Activated CD8-positive, alpha-beta T cell treated with anti-CD3 and anti-CD28 coated beads, Interleukin-2, amount 10 ng/mL, durations not matched to agents 7 days and 5 days (primary cell): ENCODE measurements at regions not wholly inside any gene's neighbourhood (a gene's known extent, or its start where the extent isn't known, plus 50 kb on each side); places are given as distances from the start of the nearest gene placed in this dataset.

Experiments
- ATAC-seq: fragments of 150-1000 bp; cut with Tn5 transposase; one replicate; pipeline ENCODE4 v1.10.0; 2021; ENCODE audit warnings: moderate library complexity
- CTCF ChIA-PET: fragments of 350-600 bp; sonication (Branson Sonifier 250); formaldehyde crosslinking; loops from one replicate; lab custom pipeline; 2021; ENCODE audit warnings: antibody characterized with exemption; lab: Charles Lee
- POLR2A ChIA-PET: fragments of 350-600 bp; sonication (Branson Sonifier 250); formaldehyde crosslinking; loops from one replicate; lab custom pipeline; 2021; ENCODE audit warnings: antibody characterized with exemption; lab: Charles Lee
- DNase-seq: peaks from one replicate; pipeline ENCODE4 v3.0.0-alpha.2; 2020
- H3K27ac Mint-ChIP-seq: one replicate; pipeline ENCODE4 v1.8.0; 2021; ENCODE audit warnings: mild to moderate bottlenecking, mixed read lengths
- H3K27me3 Mint-ChIP-seq: one replicate; pipeline ENCODE4 v1.8.0; 2021; ENCODE audit warnings: low read depth, mixed read lengths
- H3K36me3 Mint-ChIP-seq: one replicate; pipeline ENCODE4 v1.8.0; 2021; ENCODE audit warnings: low read depth, mixed read lengths
- H3K4me1 Mint-ChIP-seq: one replicate; pipeline ENCODE4 v1.8.0; 2021; ENCODE audit warnings: low read depth, mixed read lengths
- H3K4me3 Mint-ChIP-seq: one replicate; pipeline ENCODE4 v1.8.0; 2021; ENCODE audit warnings: mild to moderate bottlenecking, mixed read lengths
- H3K9me3 Mint-ChIP-seq: one replicate; pipeline ENCODE4 v1.8.0; 2022; ENCODE audit warnings: mixed read lengths; ENCODE audit not compliant: insufficient read depth

DNA sequence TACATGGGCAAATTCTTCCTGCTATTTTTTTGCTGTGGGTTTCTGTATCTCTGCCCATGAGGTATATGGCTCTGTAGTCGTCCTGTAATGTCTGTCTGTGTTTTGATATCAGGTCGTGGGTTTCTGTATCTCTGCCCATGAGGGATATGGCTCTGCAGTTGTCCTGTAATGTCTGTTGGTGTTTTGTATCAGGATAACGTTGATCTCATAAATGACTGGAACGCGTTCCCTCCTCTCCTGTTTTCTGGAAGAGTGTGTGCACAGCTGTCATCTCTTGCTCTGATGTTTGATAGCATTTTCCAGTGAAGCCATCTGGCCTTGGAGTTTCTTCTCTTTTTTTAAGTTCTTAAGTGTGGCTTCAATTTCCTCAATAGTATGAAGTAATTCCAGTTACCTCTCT, 57.2 kb downstream of the SOX1 start:
- Mint-ChIP-seq H3K36me3 (no peaks in the 10 kb centered on the region), H3K9me3 (no peaks in the 10 kb centered on the region), H3K4me1 (no peaks in the 10 kb centered on the region), H3K27ac (no peak overlapping the region), H3K27me3 (peaks cover 3% of the 10 kb centered on the region), H3K4me3 (no peak overlapping the region)
- CTCF ChIA-PET: no interaction called here
- no peak for ATAC-seq
- POLR2A ChIA-PET: no interaction called here
- no peak for DNase-seq

DNA sequence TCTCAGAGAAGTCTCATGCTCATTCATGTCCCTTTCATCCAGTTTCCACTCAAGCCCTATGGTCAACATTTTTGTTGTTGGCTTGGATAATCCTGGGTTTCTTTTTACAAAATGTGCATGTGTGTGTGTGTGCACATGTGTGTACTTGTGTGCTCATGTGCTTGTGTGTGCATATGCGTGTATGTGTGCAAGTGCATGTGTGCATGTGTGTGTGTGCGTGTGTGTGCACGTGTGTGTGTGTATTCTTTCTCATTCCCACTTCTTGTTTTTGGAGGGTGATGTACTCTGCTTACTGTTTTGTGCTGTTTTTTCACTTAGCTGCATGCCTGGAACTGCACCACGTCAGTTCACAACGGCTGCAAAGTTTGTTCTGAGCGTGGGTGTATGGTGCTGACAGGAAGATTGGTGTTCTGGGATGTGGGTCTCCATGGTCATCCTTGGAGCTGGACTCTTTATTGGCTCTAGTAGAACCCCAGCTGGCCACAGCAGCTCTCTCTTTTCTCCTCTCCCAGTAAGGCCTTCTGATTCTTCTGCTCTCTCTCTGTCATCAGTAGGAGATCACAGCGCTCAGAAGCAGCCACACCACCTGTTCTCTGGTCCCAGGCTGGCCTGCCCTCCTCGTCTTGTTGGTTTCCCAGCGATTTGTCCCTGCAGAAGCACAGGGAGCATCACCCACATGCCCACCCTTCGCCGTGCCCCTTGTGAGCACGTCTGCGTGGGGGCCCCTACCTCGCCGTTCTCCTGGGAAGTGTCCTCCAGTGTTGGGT, 60.8 kb downstream of the SOX1 start:
- ChIA-PET POLR2A (no interaction called here), CTCF (no interaction called here)
- ATAC-seq (no peak), DNase-seq (no peak)
- no peaks in the 10 kb centered on the region for H3K9me3 Mint-ChIP-seq
- H3K4me3 Mint-ChIP-seq: no peak overlapping the region
- H3K27me3 Mint-ChIP-seq: peaks cover 3% of the 10 kb centered on the region
- no peak overlapping the region for H3K27ac Mint-ChIP-seq
- H3K4me1 Mint-ChIP-seq: no peaks in the 10 kb centered on the region
- H3K36me3 Mint-ChIP-seq: no peaks in the 10 kb centered on the region

- Mint-ChIP-seq H3K4me3 (no peak overlapping the region), H3K4me1 (no peaks in the 10 kb centered on the region), H3K9me3 (no peaks in the 10 kb centered on the region), H3K27ac (no peak overlapping the region), H3K36me3 (no peaks in the 10 kb centered on the region), H3K27me3 (peaks cover 3% of the 10 kb centered on the region)
- ChIA-PET CTCF (no interaction called here), POLR2A (no interaction called here)
- no peak for ATAC-seq
- DNase-seq: no peak
Observed at GRCh38 chr13:112128331-112128610, 61.3 kb downstream of the SOX1 start.

DNA sequence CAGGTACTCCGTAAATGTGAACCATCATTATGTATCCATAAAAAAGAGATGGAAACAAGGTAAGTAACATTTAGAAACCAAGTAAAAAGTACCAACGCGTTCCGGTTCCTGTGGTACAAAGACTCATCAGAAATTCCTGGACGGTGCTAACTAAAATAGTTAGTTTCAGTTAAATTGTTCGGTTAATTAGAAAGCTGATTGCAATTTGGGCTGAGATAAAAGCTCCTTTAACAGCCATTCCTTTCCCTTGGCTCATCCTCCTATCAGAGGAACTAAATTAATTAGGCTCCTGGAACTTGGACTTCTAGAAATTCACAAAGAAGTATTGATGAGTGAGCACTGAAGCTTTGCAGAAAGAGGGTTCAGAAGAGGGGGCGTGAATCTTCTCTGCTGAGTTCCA, 63.5 kb downstream of the SOX1 start:
- Mint-ChIP-seq H3K4me1 (no peaks in the 10 kb centered on the region), H3K4me3 (no peak overlapping the region), H3K27me3 (no peaks in the 10 kb centered on the region), H3K36me3 (no peaks in the 10 kb centered on the region), H3K27ac (no peak overlapping the region), H3K9me3 (no peaks in the 10 kb centered on the region)
- DNase-seq (no peak), ATAC-seq (no peak)
- CTCF ChIA-PET: no interaction called here
- POLR2A ChIA-PET: no interaction called here

DNA sequence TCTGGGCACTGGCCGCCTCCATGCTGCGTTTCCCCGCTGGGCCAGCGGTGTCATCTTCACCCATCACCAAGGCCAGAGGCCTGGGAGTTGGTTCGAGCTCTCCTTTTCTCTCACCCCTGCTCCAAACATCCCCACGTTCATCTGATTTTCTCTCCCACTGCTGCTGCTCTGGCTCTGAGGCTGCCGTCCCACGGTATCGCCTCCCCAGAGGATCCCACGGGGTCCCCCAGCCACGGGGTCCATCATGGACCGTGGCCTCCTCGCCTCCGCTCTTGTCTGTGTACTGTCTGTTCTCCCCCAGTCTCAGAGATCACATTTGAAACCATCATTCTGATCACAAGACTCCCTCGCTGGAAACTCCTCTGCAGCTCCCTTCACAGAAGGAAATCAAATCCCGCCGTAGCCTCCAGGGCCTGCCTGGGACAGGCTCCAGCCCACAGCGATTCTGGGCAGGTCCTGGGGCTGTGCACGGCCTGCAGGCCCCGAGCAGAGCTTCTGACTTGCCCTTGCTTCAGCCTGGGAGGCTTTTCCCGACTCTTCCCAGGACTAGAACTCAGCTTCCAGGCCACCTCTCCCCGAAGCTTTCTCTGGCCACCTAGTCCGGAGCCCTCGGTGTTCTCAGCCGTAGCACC, 64.2 kb downstream of the SOX1 start:
- CTCF ChIA-PET: no interaction called here
- ATAC-seq: no peak
- H3K4me1 Mint-ChIP-seq: no peaks in the 10 kb centered on the region
- no peaks in the 10 kb centered on the region for H3K36me3 Mint-ChIP-seq
- no peaks in the 10 kb centered on the region for H3K27me3 Mint-ChIP-seq
- no peak overlapping the region for H3K4me3 Mint-ChIP-seq
- H3K9me3 Mint-ChIP-seq: no peaks in the 10 kb centered on the region
- DNase-seq: no peak
- H3K27ac Mint-ChIP-seq: no peak overlapping the region
- POLR2A ChIA-PET: no interaction called here

GRCh38 chr13:112131713-112132113, 64.8 kb downstream of the SOX1 start:
- Mint-ChIP-seq H3K27ac (no peak overlapping the region), H3K27me3 (no peaks in the 10 kb centered on the region), H3K4me3 (no peak overlapping the region), H3K36me3 (no peaks in the 10 kb centered on the region), H3K4me1 (no peaks in the 10 kb centered on the region), H3K9me3 (no peaks in the 10 kb centered on the region)
- ATAC-seq (no peak), DNase-seq (no peak)
- ChIA-PET POLR2A (no interaction called here), CTCF (no interaction called here)

DNA sequence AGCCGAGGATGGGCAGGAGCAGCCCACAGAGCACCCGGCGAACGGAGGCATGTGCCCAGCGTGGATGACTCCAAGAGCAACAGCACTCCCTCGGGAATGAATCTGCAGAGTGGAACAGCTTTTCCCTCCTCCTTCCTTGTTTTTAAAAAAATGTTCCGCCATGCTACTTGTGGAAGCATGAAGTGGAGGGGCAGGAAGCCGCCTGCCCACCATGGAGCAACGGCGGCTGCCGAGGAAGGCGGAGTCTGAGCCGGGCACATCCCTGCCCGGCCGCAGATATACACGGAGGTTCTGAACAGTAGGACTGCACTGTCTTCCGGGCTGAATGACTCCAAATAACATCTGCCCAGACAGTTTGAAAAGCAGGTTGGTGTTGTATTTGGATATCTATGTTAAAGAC, 65.2 kb downstream of the SOX1 start:
- no peak for ATAC-seq
- no peaks in the 10 kb centered on the region for H3K4me1 Mint-ChIP-seq
- H3K9me3 Mint-ChIP-seq: no peaks in the 10 kb centered on the region
- H3K36me3 Mint-ChIP-seq: no peaks in the 10 kb centered on the region
- H3K27me3 Mint-ChIP-seq: no peaks in the 10 kb centered on the region
- POLR2A ChIA-PET: no interaction called here
- H3K27ac Mint-ChIP-seq: no peak overlapping the region
- no peak overlapping the region for H3K4me3 Mint-ChIP-seq
- CTCF ChIA-PET: no interaction called here
- no peak for DNase-seq

- no peak overlapping the region for H3K4me3 Mint-ChIP-seq
- H3K36me3 Mint-ChIP-seq: no peaks in the 10 kb centered on the region
- no peak for ATAC-seq
- no peaks in the 10 kb centered on the region for H3K9me3 Mint-ChIP-seq
- DNase-seq: no peak
- H3K27me3 Mint-ChIP-seq: no peaks in the 10 kb centered on the region
- ChIA-PET CTCF (no interaction called here), POLR2A (no interaction called here)
- no peaks in the 10 kb centered on the region for H3K4me1 Mint-ChIP-seq
- H3K27ac Mint-ChIP-seq: no peak overlapping the region
Observed at GRCh38 chr13:112132619-112133018, 65.7 kb downstream of the SOX1 start.

DNA sequence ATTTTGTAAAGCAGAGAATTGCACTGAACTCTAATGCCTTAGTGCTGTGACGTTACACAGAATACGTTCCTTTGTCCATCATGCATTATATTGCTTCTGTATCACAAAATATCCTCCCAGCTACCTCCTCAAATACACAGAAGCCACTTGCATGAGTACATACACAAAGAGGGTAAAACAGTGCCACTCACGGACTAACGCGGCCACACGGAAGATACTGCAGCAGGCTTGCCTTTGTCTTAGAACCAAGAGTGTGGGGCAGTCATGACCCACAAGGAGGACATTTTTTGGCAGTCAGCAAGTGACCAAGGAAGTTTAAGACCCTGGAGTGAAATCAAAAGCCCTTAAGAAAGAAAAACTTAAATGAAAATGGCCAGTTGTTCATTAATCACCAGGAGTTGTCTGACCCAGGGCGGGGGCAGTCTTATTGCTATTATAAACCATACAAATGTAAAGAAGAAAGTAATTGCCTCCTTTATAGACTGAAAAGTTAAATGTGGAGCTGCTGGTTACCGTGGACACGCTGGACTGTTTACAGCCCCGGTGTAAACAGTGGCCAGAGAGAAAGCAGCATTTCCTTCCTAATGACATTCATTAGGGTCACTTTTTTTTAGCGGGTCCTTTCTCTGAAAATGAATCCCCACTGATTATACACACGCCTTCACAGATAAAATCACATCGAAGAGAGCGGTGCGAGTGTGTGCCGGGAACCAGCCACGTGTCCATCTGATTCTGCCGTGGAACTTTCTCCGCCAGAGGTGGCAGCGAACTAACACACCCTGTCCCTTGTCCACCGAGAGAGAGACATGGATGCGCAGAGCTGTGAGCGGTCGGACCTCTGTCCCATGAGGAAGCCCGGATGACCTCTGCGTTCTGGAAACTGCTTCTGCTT, 66.8 kb downstream of the SOX1 start:
- POLR2A ChIA-PET: no interaction called here
- Mint-ChIP-seq H3K27me3 (no peaks in the 10 kb centered on the region), H3K9me3 (no peaks in the 10 kb centered on the region), H3K36me3 (no peaks in the 10 kb centered on the region), H3K4me3 (no peak overlapping the region), H3K4me1 (no peaks in the 10 kb centered on the region), H3K27ac (no peak overlapping the region)
- ATAC-seq (no peak), DNase-seq (no peak)
- CTCF ChIA-PET: no interaction called here

DNA sequence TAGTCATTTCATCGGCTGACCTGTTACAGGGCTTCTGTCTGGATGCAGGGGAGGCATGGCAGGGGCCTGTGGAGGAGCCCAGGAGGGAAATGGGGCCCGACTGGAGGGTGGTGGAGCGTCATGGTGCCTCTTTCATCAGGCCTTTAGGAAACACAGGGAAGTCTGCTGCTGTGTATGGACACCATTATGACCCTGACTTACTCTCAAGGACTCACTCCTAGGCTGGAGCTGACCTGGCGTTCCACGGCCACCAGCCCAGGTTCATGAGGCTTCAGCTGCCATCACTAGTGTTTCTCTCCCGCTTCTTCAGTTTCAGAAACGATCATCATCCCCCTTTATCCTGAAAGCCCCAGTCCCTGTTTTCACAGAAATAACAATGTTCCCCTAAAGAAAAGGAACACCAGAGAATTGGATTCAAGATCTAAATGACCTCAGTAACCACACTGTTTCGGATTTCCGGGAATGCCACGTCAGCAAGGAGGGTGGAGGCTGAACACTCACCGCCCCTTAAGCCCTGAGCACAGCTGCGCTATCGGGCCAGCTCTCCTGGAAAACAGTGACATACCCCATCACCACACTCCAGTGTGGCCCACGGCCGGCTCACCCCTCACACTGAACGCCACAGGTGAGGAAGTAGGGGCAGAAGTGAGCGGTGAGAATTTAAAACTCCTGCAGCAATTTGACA, 67.6 kb downstream of the SOX1 start:
- ChIA-PET CTCF (no interaction called here), POLR2A (no interaction called here)
- Mint-ChIP-seq H3K9me3 (no peaks in the 10 kb centered on the region), H3K4me1 (no peaks in the 10 kb centered on the region), H3K36me3 (no peaks in the 10 kb centered on the region), H3K4me3 (no peak overlapping the region), H3K27ac (no peak overlapping the region), H3K27me3 (no peaks in the 10 kb centered on the region)
- ATAC-seq (no peak), DNase-seq (no peak)

DNA sequence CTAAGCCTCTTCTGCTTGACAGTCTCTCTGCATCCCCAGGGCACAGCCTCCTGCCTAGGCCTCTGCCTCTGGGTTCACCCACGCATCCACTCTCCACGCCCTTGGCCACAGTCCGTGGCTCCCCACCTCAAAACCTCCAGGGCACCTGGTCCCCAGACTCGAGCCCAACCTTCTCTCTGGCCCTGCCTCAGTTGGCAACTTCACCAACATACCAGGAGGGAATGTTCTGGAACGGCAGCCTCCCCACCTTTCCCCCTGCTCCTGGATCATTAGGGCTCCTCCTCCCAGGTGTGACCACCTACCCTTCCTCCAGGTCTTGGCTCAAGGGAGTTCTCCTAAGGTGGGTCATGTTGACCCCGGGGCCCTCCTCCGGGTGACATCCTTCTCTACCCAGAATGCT, 69.1 kb downstream of the SOX1 start:
- Mint-ChIP-seq H3K27ac (no peak overlapping the region), H3K36me3 (no peaks in the 10 kb centered on the region), H3K4me1 (no peaks in the 10 kb centered on the region), H3K9me3 (no peaks in the 10 kb centered on the region), H3K27me3 (no peaks in the 10 kb centered on the region), H3K4me3 (no peak overlapping the region)
- POLR2A ChIA-PET: no interaction called here
- no peak for ATAC-seq
- no peak for DNase-seq
- CTCF ChIA-PET: no interaction called here

GRCh38 chr13:112137144-112137543, 70.2 kb downstream of the SOX1 start:
- no peak for DNase-seq
- Mint-ChIP-seq H3K27ac (no peak overlapping the region), H3K4me1 (no peaks in the 10 kb centered on the region), H3K36me3 (no peaks in the 10 kb centered on the region), H3K9me3 (no peaks in the 10 kb centered on the region), H3K27me3 (no peaks in the 10 kb centered on the region), H3K4me3 (no peak overlapping the region)
- POLR2A ChIA-PET: no interaction called here
- no peak for ATAC-seq
- CTCF ChIA-PET: no interaction called here
